ENCODE measurements at regions not wholly inside any gene's neighbourhood (a gene's known extent, or its start where the extent isn't known, plus 50 kb on each side); places are given as distances from the start of the nearest gene placed in this dataset.

DNA sequence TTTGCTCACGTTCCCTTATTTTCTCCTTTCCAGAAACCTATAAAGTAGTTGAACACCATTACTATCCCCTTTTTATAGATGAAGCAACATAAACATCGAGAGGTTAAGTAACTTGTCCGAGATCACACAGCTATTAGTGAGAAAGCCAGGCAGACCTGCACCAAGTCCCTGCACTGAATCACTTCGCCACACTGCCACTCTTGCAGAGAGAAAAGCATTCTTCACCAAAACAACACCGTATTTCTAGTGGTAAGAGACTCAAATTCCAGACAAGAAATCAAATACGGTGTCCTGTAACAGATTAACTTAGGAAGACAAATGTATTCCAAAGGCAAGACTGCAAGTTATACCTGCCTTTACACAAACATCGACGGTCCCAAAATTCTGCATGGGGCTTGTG lies 82.0 kb upstream of the DMRT1 start:
- TF ChIP-seq CREB1 (IDR thresholded peaks at IDR 0.05; ENCODE audit: low read depth), result no peak
- TF ChIP-seq, protein P1, sequence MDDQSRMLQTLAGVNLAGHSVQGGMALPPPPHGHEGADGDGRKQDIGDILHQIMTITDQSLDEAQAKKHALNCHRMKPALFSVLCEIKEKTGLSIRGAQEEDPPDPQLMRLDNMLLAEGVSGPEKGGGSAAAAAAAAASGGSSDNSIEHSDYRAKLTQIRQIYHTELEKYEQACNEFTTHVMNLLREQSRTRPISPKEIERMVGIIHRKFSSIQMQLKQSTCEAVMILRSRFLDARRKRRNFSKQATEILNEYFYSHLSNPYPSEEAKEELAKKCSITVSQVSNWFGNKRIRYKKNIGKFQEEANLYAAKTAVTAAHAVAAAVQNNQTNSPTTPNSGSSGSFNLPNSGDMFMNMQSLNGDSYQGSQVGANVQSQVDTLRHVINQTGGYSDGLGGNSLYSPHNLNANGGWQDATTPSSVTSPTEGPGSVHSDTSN (IDR thresholded peaks at IDR 0.05; ENCODE audit: insufficient replicate concordance, low read depth, low read length), result no peak
- TF ChIP-seq ZNF384 (IDR thresholded peaks at IDR 0.05; ENCODE audit: borderline replicate concordance, low read depth, low read length), result no peak
- TF ChIP-seq HCFC1 (IDR thresholded peaks at IDR 0.05; ENCODE audit: low read length), result no peak
- TF ChIP-seq, protein P2, sequence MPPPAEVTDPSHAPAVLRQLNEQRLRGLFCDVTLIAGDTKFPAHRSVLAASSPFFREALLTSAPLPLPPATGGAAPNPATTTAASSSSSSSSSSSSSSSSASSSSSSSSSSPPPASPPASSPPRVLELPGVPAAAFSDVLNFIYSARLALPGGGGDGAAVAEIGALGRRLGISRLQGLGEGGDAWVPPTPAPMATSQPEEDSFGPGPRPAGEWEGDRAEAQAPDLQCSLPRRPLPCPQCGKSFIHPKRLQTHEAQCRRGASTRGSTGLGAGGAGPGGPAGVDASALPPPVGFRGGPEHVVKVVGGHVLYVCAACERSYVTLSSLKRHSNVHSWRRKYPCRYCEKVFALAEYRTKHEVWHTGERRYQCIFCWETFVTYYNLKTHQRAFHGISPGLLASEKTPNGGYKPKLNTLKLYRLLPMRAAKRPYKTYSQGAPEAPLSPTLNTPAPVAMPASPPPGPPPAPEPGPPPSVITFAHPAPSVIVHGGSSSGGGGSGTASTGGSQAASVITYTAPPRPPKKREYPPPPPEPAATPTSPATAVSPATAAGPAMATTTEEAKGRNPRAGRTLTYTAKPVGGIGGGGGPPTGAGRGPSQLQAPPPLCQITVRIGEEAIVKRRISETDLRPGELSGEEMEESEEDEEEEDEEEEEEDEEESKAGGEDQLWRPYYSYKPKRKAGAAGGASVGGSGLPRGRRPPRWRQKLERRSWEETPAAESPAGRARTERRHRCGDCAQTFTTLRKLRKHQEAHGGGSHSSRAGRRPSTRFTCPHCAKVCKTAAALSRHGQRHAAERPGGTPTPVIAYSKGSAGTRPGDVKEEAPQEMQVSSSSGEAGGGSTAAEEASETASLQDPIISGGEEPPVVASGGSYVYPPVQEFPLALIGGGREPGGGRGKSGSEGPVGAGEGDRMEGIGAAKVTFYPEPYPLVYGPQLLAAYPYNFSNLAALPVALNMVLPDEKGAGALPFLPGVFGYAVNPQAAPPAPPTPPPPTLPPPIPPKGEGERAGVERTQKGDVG (CRISPR knock-in tag; IDR thresholded peaks at IDR 0.05), result no peak
- TF ChIP-seq FOXK2 (IDR thresholded peaks at IDR 0.05), result no peak
- TF ChIP-seq SREBF1 (IDR thresholded peaks at IDR 0.05; ENCODE audit: low read length), result no peak
- no peak for TF ChIP-seq EED (IDR thresholded peaks at IDR 0.05; ENCODE audit: low read depth)
- no peak for TF ChIP-seq SPI1 (IDR thresholded peaks at IDR 0.05; ENCODE audit: borderline replicate concordance, insufficient read depth, low read depth, low read length)
- no peak for TF ChIP-seq CBX3 (IDR thresholded peaks at IDR 0.05; ENCODE audit: borderline replicate concordance, low read depth)
- TF ChIP-seq BHLHE40 (IDR thresholded peaks at IDR 0.05; ENCODE audit: borderline replicate concordance in 1 of 2, low read depth in 2 of 2, low read length in 1 of 2), result no peak
- TF ChIP-seq SUZ12 (IDR thresholded peaks at IDR 0.05; ENCODE audit: unreplicated experiment), result no peak
- TF ChIP-seq HSF1 (IDR thresholded peaks at IDR 0.05; ENCODE audit: low read depth, low read length), result no peak
- TF ChIP-seq ZNF217 (IDR thresholded peaks at IDR 0.05), result no peak
- TF ChIP-seq BACH1 (IDR thresholded peaks at IDR 0.05; ENCODE audit: borderline replicate concordance), result no peak
- no peak for TF ChIP-seq CHD4 (IDR thresholded peaks at IDR 0.05)
- ChIA-PET CTCF (no interaction called here), POLR2A (no interaction called here), SMC1A (ENCODE audit: uncharacterized antibody, unreplicated experiment) (no interaction called here), RAD21 (ENCODE audit: unreplicated experiment) (no interaction called here)
- no TSS peak for BruUV-seq (replicated peaks)
- Histone ChIP-seq H3K27me3 (replicated peaks in 1 of 2; ENCODE audit: control insufficient read depth in 2 of 2, insufficient read depth in 2 of 2, low read length in 1 of 2) (no peaks in the 10 kb centered on the region; a peak in 2 of 4 replicates), H3K4me3 (no peak overlapping the region), H3K9me3 (replicated peaks; ENCODE audit: control insufficient read depth, insufficient read depth, low read length) (no peaks in the 10 kb centered on the region), H3K9ac (ENCODE audit: control insufficient read depth, insufficient read depth, low read length) (no peak overlapping the region), H2AFZ (ENCODE audit: control insufficient read depth, low read depth, low read length) (no peak overlapping the region), H3K27ac (ENCODE audit: control insufficient read depth, insufficient read depth) (no peak overlapping the region), H3K4me1 (ENCODE audit: control insufficient read depth, insufficient read depth, low read length) (peaks cover 5% of the 10 kb centered on the region; the same call in 1 of the 2 replicates), H3K79me2 (ENCODE audit: control insufficient read depth, insufficient read depth, low read length) (no peaks in the 10 kb centered on the region), H4K20me1 (ENCODE audit: control insufficient read depth, insufficient read depth) (no peaks in the 10 kb centered on the region), H3K4me2 (ENCODE audit: control insufficient read depth, insufficient read depth) (no peak overlapping the region), H3K36me3 (ENCODE audit: control insufficient read depth in 2 of 2, insufficient read depth in 2 of 2, low read length in 1 of 2) (no peaks in the 10 kb centered on the region)
- in situ Hi-C loops (cut with MboI) (no loop called here), intact Hi-C loops (cut with micrococcal nuclease; ENCODE audit: unreplicated experiment) (loop anchor here (5.0 kb wide), 1 partner anchor 132 kb away; no protein-coding TSS in a partner anchor)
- WGBS (ENCODE audit: insufficient coverage, insufficient replicate concordance, low lambda C conversion rate, missing lambda C conversion rate), result 23% methylated on average over 8 of the region's 8 CpGs
- DNase-seq (ENCODE audit: low read depth, low spot score) (no peak), FAIRE-seq (no peak), ATAC-seq (no peak)

Measured in GM12878 (cell line).